Epithelial cell of proximal tubule (primary cell): ENCODE measurements at regions not wholly inside any gene's neighbourhood (a gene's known extent, or its start where the extent isn't known, plus 50 kb on each side); places are given as distances from the start of the nearest gene placed in this dataset.
"Not testable (repeated sequence)": the region's sequence is repeated elsewhere in the genome, so short reads cannot be mapped to it uniquely, and the experiment has no call there.

Source experiments
- DNase-seq: peaks from one replicate; pipeline ENCODE4 v3.0.0-alpha.2; 2011; ENCODE audit warnings: low read depth
- H3K4me3 ChIP-seq: 2 replicates; pipeline ENCODE4 v1.5.1; 2011; ENCODE audit warnings: low read depth, mild to moderate bottlenecking, low read length
- TF ChIP-seq, protein P1 (sequence below): conservative IDR thresholded peaks from 2 replicates; pipeline ENCODE4 v1.5.1; 2012; ENCODE audit warnings: low read depth, mild to moderate bottlenecking, low read length

GRCh38 chrY:20042993-20043392 lies 298.5 kb upstream of the KDM5D start:
- no peak for DNase-seq
- no peak overlapping the region for H3K4me3 ChIP-seq
- TF ChIP-seq, protein P1, sequence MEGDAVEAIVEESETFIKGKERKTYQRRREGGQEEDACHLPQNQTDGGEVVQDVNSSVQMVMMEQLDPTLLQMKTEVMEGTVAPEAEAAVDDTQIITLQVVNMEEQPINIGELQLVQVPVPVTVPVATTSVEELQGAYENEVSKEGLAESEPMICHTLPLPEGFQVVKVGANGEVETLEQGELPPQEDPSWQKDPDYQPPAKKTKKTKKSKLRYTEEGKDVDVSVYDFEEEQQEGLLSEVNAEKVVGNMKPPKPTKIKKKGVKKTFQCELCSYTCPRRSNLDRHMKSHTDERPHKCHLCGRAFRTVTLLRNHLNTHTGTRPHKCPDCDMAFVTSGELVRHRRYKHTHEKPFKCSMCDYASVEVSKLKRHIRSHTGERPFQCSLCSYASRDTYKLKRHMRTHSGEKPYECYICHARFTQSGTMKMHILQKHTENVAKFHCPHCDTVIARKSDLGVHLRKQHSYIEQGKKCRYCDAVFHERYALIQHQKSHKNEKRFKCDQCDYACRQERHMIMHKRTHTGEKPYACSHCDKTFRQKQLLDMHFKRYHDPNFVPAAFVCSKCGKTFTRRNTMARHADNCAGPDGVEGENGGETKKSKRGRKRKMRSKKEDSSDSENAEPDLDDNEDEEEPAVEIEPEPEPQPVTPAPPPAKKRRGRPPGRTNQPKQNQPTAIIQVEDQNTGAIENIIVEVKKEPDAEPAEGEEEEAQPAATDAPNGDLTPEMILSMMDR: no peak

DNA sequence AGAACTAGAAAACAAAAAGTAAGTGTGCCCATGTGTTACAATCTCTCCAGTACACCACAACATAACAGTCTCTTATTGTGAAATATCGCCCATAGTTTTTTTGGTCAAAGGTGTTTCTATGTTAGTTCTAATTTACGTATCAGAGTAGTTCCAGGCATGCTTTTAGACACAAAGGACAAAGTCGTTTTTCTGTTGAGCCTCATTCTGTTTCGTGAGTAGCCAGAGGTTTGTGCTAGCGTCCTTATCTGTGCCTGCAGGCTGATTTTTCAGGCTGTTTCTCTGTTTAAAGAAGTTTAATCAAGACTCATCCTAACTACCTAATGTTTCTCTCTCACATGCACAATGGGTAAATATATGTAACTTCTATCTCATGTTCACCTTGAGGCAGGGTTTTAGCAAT lies 281.1 kb upstream of the KDM5D start:
- no peak for DNase-seq
- H3K4me3 ChIP-seq: no peak overlapping the region
- TF ChIP-seq, protein P1: no peak

DNA sequence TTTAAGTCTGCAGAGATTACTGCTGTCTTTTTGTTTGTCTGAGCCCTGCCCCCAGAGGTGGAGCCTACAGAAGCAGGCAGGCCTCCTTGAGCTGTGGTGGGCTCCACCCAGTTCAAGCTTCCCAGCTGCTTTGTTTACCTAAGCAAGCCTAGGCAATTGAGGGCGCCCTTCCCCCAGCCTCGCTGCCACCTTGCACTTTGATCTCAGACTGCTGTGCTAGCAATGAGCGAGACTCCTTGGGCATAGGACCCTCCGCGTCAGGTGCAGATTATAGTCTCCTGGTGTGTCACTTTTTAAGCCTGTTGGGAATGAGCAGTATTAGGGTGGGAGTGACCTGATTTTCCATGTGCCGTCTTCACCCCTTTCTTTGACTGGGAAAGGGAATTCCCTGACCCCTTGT lies 248.9 kb upstream of the KDM5D start:
- DNase-seq, H3K4me3 ChIP-seq: not testable (repeated sequence)

DNA sequence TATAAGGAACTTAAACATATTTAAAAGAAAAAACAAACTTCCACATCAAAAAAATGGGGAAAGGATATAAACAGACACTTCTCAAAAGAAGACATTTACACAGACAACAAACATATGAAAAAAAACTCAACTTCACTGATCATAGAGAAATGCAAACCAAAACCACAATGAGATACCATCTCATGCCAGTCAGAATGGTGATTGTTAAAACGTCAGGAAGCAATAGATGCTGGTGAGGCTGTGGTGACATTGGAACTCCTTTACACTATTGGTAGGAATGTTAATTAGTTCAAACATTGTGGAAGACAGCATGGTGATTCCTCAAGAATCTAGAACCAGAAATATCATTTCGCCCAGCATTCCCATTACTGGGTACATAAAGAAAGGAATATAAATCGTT lies 228.5 kb upstream of the KDM5D start:
- no peak for DNase-seq
- TF ChIP-seq, protein P1: no peak
- no peak overlapping the region for H3K4me3 ChIP-seq

GRCh38 chrY:19947702-19948101 lies 203.2 kb upstream of the KDM5D start:
- H3K4me3 ChIP-seq: no peak overlapping the region
- DNase-seq: no peak
- TF ChIP-seq, protein P1: no peak

DNA sequence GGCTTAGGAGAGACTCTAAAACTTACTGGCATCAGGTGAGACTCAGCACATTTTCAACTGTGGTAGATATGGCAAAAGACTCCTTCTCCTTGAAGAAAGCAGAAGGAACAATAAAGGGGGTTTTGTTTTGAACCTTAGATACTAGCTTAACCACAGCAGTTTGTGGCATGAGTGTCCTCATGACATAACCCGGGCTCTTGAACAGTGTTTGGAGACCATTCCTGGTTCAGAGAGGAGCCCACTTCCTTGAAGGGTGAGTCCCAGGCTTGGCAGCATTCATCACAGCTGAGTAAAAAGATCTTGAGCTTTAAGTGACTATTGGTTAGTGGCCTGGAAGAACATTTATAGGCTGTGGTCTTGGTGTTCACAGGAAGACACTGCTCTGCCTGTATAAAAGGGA lies 154.5 kb upstream of the KDM5D start:
- no peak overlapping the region for H3K4me3 ChIP-seq

DNA sequence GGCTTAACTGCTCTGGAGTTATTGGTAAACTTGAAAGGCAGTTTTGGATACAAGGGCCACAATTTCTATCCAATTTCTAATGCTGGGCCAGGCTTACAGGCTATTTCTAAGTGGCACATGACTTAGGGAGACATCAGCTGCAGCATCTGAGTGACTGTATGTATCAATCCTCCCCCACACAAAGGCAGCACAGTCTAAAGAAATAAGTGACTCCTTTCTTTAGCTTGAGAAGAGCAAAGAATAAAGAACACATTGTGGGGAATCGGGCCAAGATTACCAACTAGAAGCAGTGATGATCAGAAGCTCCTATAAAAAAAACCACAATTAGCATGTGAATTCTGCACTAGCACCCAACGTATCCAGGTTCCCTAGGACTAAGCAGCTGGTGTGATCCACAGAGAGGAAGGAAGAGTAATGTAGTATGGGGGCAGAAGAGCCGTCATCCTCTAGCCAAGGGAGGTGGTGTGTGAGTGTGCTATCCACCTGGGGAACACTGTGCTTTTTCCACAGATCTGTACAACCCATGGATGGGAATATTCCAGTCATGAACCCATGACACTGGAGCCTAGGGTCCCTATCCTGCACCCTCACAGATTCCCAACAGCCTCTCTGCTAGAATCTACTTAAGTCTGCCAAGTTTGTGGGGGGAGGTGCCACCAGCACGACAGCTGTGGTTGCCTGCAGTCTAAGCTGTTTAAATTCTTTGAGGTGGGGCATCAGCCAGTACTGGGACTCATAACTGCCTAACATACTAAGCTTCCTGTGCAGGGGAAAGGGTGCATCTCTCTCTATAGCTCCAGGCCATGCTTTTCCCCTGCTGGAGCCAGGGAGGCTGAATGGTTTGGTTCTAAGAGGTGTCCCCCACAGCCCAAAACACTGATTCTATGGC lies 147.8 kb upstream of the KDM5D start:
- DNase-seq: no peak
- H3K4me3 ChIP-seq: no peak overlapping the region
- TF ChIP-seq, protein P1: no peak

More for the DNA sequence above, 154.5 kb upstream of the KDM5D start:
- TF ChIP-seq, protein P1: no peak
- no peak for DNase-seq
